ENCODE measurements at regions not wholly inside any gene's neighbourhood (a gene's known extent, or its start where the extent isn't known, plus 50 kb on each side); places are given as distances from the start of the nearest gene placed in this dataset.

GRCh38 chr9:74284581-74285450 is 212.3 kb upstream of the RORB start:
- no peak overlapping the region for H3K4me3 ChIP-seq (replicated peaks; ENCODE audit: low read depth, low read length)
- no peak for TF ChIP-seq CTCF (IDR thresholded peaks at IDR 0.05; ENCODE audit: low read length, missing control alignments)
- DNase-seq (ENCODE audit: low read depth) = no peak

- H3K4me3 ChIP-seq (replicated peaks; ENCODE audit: low read depth, low read length) = no peak overlapping the region
- no peak for DNase-seq (ENCODE audit: low read depth)
- no peak for TF ChIP-seq CTCF (IDR thresholded peaks at IDR 0.05; ENCODE audit: low read length, missing control alignments)
Observed at GRCh38 chr9:74293479-74293878, 203.7 kb upstream of the RORB start.

GRCh38 chr9:74303945-74304344 is 193.2 kb upstream of the RORB start:
- no peak for DNase-seq (ENCODE audit: low read depth)
- H3K4me3 ChIP-seq (replicated peaks; ENCODE audit: low read depth, low read length) = no peak overlapping the region
- TF ChIP-seq CTCF (IDR thresholded peaks at IDR 0.05; ENCODE audit: low read length, missing control alignments) = no peak

- H3K4me3 ChIP-seq (replicated peaks; ENCODE audit: low read depth, low read length) = no peak overlapping the region
- no peak for TF ChIP-seq CTCF (IDR thresholded peaks at IDR 0.05; ENCODE audit: low read length, missing control alignments)
- no peak for DNase-seq (ENCODE audit: low read depth)
Observed at GRCh38 chr9:74304598-74304997, 192.5 kb upstream of the RORB start.

GRCh38 chr9:74309654-74310053 is 187.5 kb upstream of the RORB start:
- no peak overlapping the region for H3K4me3 ChIP-seq (replicated peaks; ENCODE audit: low read depth, low read length)
- no peak for TF ChIP-seq CTCF (IDR thresholded peaks at IDR 0.05; ENCODE audit: low read length, missing control alignments)
- DNase-seq (ENCODE audit: low read depth) = no peak

- no peak for DNase-seq (ENCODE audit: low read depth)
- TF ChIP-seq CTCF (IDR thresholded peaks at IDR 0.05; ENCODE audit: low read length, missing control alignments) = no peak
- no peak overlapping the region for H3K4me3 ChIP-seq (replicated peaks; ENCODE audit: low read depth, low read length)
Observed at GRCh38 chr9:74317235-74317634, 179.9 kb upstream of the RORB start.

GRCh38 chr9:74321396-74321795 is 175.7 kb upstream of the RORB start:
- no peak overlapping the region for H3K4me3 ChIP-seq (replicated peaks; ENCODE audit: low read depth, low read length)
- DNase-seq (ENCODE audit: low read depth) = no peak
- no peak for TF ChIP-seq CTCF (IDR thresholded peaks at IDR 0.05; ENCODE audit: low read length, missing control alignments)

Measured in fibroblast of pulmonary artery (primary cell).